Motor neuron (in vitro differentiated cells): ENCODE measurements at regions not wholly inside any gene's neighbourhood (a gene's known extent, or its start where the extent isn't known, plus 50 kb on each side); places are given as distances from the start of the nearest gene placed in this dataset.

Experiments
- ATAC-seq, 8 experiments: fragments of 200-7000 bp; cut with Tn5 transposase; replicated peaks in 6 of 8; 2 replicates each; pipeline ENCODE4 v1.8.0; 2021; ENCODE audit warnings: mild to moderate bottlenecking in 8 of 8, moderate library complexity in 8 of 8
- H3K27ac ChIP-seq, 2 donors: fragments of 250-450 bp; sonication (Bioruptor Pico); 2 replicates each; pipeline ENCODE4 v1.9.0; 2021; ENCODE audit warnings: antibody characterized with exemption in 2 of 2, mild to moderate bottlenecking in 2 of 2, moderate library complexity in 1 of 2
- H3K4me1 ChIP-seq, 2 donors: fragments of 250-450 bp; sonication (Bioruptor Pico); replicated peaks in 1 of 2; 2 replicates each; pipeline ENCODE4 v1.6.1; 2021; ENCODE audit warnings: antibody characterized with exemption in 2 of 2, mild to moderate bottlenecking in 2 of 2, moderate library complexity in 1 of 2
- H3K4me3 ChIP-seq, 5 donors: fragments of 250-450 bp; sonication (Bioruptor Pico); 2 replicates each; pipeline ENCODE4 v1.9.0; 2021; ENCODE audit warnings: antibody characterized with exemption in 5 of 5, mild to moderate bottlenecking in 5 of 5, moderate library complexity in 4 of 5
- WGBS, 10 experiments: fragments of 450-650 bp; shearing (Covaris generic); methylation state at CpG; one replicate each; pipeline ENCODE4 v1.0.0; 2022; 5-methylcytosine and 5-hydroxymethylcytosine counted together
- in situ Hi-C, 9 experiments: fragments of 400-800 bp; cut with MboI; loops; one replicate each; pipeline ENCODE4 v1.15.0; 2021; ENCODE audit warnings: low sequenced_read_pairs in 9 of 9, low pct_unique_long_range_greater_than_20kb in 2 of 9; ENCODE audit not compliant: unreplicated experiment in 9 of 9

GRCh38 chr18:55779691-55780585 is 191.9 kb upstream of the TCF4 start:
- WGBS, 10 experiments, result 0 to 17% (median 0%) methylated on average over 2 to 12 of the region's 88 CpGs; no CpG with 5 or more reads in 1 of the 10 experiments
- in situ Hi-C loops, result loop anchor here in 5 of 9 experiments (25.0 kb wide), 3 partner anchors 368 to 543 kb away; no protein-coding TSS in a partner anchor
- peak; percentile 57 to 96 (median 91) for ATAC-seq

GRCh38 chr18:55778788-55779690 is 191.0 kb upstream of the TCF4 start:
- 2 to 48% (median 15%) methylated on average over 4 to 16 of the region's 17 CpGs for WGBS, 10 experiments
- peak in 2 of 8 experiments; percentile 23 to 32 for ATAC-seq
- H3K4me1 ChIP-seq, result peaks cover 5 to 12% of the 10 kb centered on the region in 2 donors
- H3K4me3 ChIP-seq, result peak overlapping the region; percentile 37 to 50 (median 43)
- H3K27ac ChIP-seq, result no peak overlapping the region
- in situ Hi-C loops, result loop anchor here in 5 of 9 experiments (25.0 kb wide), 3 partner anchors 367 to 542 kb away; no protein-coding TSS in a partner anchor

More at GRCh38 chr18:55779691-55780585, 191.9 kb upstream of the TCF4 start:
- H3K4me1 ChIP-seq, result peaks cover 5 to 12% of the 10 kb centered on the region in 2 donors
- H3K27ac ChIP-seq, result no peak overlapping the region
- H3K4me3 ChIP-seq, result peak overlapping the region; percentile 37 to 50 (median 43)

- H3K4me3 ChIP-seq, result no peak overlapping the region
- in situ Hi-C loops, result loop anchor here in 5 of 9 experiments (25.0 kb wide), 3 partner anchors 365 to 540 kb away; no protein-coding TSS in a partner anchor
- no peak overlapping the region for H3K27ac ChIP-seq
- ATAC-seq, result no peak
- 66 to 100% (median 86%) methylated on average over 1 to 5 of the region's 5 CpGs for WGBS, 10 experiments
- H3K4me1 ChIP-seq, result peaks cover 5 to 12% of the 10 kb centered on the region in 2 donors
These were observed 189.8 kb upstream of the TCF4 start for GRCh38 chr18:55777666-55778304.

- Histone ChIP-seq H3K27ac (no peak overlapping the region), H3K4me1 (peaks cover 3 to 8% of the 10 kb centered on the region in 2 donors), H3K4me3 (no peak overlapping the region)
- WGBS, 10 experiments, result 0 to 79% (median 50%) methylated on average over 1 to 2 of the region's 2 CpGs; no CpG with 5 or more reads in 1 of the 10 experiments
- ATAC-seq, result no peak
- in situ Hi-C loops, result loop anchor here in 5 of 9 experiments (25.0 kb wide), 3 partner anchors 364 to 539 kb away; no protein-coding TSS in a partner anchor
These were observed 188.0 kb upstream of the TCF4 start for GRCh38 chr18:55775972-55776371.

DNA sequence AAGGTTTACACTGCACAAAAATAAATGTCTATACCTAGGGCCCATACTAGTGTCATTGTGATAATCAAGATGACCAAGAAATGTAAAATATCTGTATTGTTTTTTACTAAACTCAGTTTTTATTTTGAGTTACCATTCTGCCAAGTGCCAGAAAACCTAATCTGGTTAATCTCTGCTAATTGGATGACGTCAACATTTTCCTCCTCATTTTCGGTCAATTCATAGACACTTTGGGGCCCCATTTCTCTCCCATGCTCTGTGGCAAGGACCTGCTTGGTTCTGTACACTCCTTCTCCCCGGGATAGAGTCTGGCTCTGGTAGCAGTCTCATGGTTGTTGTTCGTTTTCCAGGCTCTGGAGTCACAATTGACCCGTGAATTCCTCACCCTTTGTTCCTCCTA is 186.5 kb upstream of the TCF4 start:
- in situ Hi-C loops, result no loop called here
- no peak for ATAC-seq
- Histone ChIP-seq H3K4me3 (no peak overlapping the region), H3K27ac (no peak overlapping the region), H3K4me1 (peaks cover 0 to 8% of the 10 kb centered on the region in 2 donors)
- 54 to 96% (median 85%) methylated on average over 1 to 5 of the region's 5 CpGs; no CpG with 5 or more reads in 3 of the 10 experiments for WGBS, 10 experiments

DNA sequence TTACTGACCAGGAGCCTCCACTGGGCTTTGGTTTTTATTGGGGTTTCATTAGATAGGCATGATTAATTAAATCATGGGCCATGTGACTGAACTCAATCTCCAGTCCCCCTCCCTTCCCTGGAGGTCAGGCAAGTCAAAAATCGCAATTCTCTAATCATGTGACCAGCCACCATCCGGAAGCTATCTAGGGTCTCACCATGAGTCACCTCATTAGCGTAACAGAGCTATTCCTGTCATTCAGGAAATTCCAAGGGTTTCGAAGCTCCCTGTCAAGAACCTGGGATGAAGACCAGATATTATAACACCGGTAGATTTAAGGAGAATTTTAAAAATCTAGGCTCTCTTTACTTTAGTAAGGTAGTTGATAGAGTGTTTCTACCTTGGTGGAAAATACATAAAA is 180.3 kb upstream of the TCF4 start:
- WGBS, 10 experiments, result 29 to 100% (median 67%) methylated on average over 2 to 5 of the region's 5 CpGs; no CpG with 5 or more reads in 2 of the 10 experiments
- no peak for ATAC-seq
- Histone ChIP-seq H3K27ac (no peak overlapping the region), H3K4me1 (peaks cover 9 to 13% of the 10 kb centered on the region in 2 donors), H3K4me3 (no peak overlapping the region)
- in situ Hi-C loops, result no loop called here

DNA sequence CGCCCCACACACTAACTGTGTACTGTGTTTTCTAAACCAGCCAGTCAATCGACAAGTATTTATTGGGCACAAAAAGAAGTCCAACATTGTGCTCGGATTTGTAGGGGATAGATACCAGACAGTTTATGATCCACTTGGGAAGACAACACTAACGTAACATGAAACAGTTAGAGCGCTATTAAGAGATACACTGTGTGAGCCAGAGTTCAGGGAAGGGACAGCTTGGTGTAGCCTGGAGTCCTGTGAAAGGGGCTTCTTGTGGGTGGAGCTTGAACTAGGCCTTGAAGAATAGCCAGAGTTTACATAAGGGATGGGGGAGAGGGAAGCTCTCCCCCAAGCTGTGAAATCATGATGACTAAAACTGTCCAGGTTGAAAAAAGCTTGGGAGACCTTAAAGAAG is 176.4 kb upstream of the TCF4 start:
- peak in 5 of 8 experiments; percentile 77 to 86 (median 82) for ATAC-seq
- WGBS, 10 experiments, result 25 to 100% (median 74%) methylated on average over 1 to 5 of the region's 5 CpGs; no CpG with 5 or more reads in 2 of the 10 experiments
- in situ Hi-C loops, result no loop called here
- H3K4me3 ChIP-seq, result no peak overlapping the region
- H3K4me1 ChIP-seq, result peaks cover 9 to 16% of the 10 kb centered on the region in 2 donors
- no peak overlapping the region for H3K27ac ChIP-seq

DNA sequence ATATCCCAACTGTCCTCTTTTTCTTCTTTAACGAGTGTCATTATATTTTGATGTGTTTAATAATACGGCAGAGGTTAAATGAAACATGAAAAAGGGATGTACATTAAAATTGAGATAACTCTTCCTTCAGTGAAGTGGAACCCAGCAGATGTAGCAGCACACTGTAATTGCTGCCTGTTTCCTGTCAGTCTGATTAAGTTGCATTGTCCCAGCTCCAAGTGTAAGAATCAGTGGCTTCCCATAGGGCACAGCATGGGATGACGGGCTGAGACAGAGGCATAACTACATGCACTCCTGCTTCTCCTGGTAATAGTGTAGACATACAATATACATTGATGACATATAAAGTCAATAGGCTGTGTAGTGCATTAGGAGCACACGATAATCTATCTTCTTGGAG is 175.8 kb upstream of the TCF4 start:
- peak in 5 of 8 experiments; percentile 47 to 54 (median 49) for ATAC-seq
- peaks cover 9 to 16% of the 10 kb centered on the region in 2 donors for H3K4me1 ChIP-seq
- H3K27ac ChIP-seq, result no peak overlapping the region
- no peak overlapping the region for H3K4me3 ChIP-seq
- WGBS, 10 experiments, result 77 to 100% (median 87%) methylated on average over 1 to 4 of the region's 4 CpGs
- in situ Hi-C loops, result no loop called here

DNA sequence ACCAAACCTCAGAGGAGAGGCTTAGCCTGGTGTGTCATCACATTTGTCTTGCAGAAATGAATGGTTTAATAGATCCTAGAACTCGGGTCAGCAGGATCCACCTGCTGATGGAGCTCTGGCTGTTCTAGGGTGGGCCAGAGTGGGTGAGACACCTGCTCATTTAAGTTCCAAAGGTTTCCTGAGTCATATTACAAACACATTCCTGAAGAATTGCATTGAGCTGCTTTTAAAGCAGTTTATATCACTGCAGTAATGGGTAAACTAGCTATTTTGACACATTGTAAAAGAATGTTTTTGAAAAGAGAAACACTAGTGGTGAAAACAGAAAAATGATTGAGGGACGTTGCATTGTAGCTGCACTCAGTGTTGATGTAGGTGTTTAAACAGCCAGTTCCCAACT is 175.3 kb upstream of the TCF4 start:
- H3K4me3 ChIP-seq, result no peak overlapping the region
- peak in 1 of 8 experiments; percentile 32 for ATAC-seq
- in situ Hi-C loops, result no loop called here
- H3K4me1 ChIP-seq, result peaks cover 9 to 16% of the 10 kb centered on the region in 2 donors
- WGBS, 10 experiments, result 0 to 89% (median 67%) methylated on average over 1 to 2 of the region's 2 CpGs
- H3K27ac ChIP-seq, result no peak overlapping the region

- in situ Hi-C loops, result no loop called here
- Histone ChIP-seq H3K27ac (no peak overlapping the region), H3K4me1 (peaks cover 9 to 16% of the 10 kb centered on the region in 2 donors), H3K4me3 (no peak overlapping the region)
- no peak for ATAC-seq
- 80 to 100% (median 90%) methylated on average over 1 to 3 of the region's 3 CpGs; no CpG with 5 or more reads in 1 of the 10 experiments for WGBS, 10 experiments
These were observed 174.4 kb upstream of the TCF4 start for GRCh38 chr18:55762424-55762823.

DNA sequence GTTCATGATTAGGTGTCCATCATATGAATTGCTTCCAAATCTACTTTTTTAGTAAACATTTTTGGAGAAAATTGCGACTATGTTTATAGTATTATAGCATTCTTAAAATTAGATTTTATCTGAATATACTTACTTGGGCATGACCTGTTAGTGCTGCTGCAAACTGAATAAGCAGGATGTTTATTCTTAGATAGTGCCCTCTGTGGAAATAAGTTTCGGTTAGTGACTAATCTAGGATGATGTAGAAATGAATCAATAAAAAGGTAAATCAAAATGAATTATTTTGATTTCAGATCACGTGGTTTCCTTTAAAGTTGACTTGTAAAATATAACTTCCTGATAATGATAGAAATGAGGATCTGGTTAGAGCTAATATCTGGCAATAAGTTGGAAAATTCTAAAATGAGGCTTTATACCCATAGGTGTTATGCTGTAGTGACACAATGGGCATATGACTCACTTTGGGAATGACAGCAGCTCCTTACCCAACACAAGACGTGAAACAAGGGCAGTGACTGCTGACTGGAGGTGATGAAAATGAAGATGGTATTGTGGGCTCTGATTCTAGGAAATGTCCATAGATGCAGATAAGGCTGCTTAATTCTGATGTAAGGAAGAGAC is 165.8 kb upstream of the TCF4 start:
- Histone ChIP-seq H3K4me3 (no peak overlapping the region), H3K27ac (no peak overlapping the region), H3K4me1 (no peaks in the 10 kb centered on the region)
- 11 to 100% (median 91%) methylated on average over 1 to 4 of the region's 4 CpGs for WGBS, 10 experiments
- ATAC-seq, result peak in 3 of 8 experiments; percentile 25 to 56 (median 39)
- in situ Hi-C loops, result no loop called here

- WGBS, 10 experiments, result 90 to 100% (median 98%) methylated on average over 1 to 4 of the region's 4 CpGs
- no peak for ATAC-seq
- Histone ChIP-seq H3K4me3 (no peak overlapping the region), H3K4me1 (no peaks in the 10 kb centered on the region), H3K27ac (no peak overlapping the region)
- in situ Hi-C loops, result no loop called here
These were observed 163.5 kb upstream of the TCF4 start for GRCh38 chr18:55751476-55751875.
